ENCODE measurements at regions not wholly inside any gene's neighbourhood (a gene's known extent, or its start where the extent isn't known, plus 50 kb on each side); places are given as distances from the start of the nearest gene placed in this dataset.

- no peak for DNase-seq (ENCODE audit: low spot score)
Observed at GRCh38 chr6:14786008-14786407, 459.9 kb upstream of the JARID2 start.

GRCh38 chr6:14786455-14786854 is 459.4 kb upstream of the JARID2 start:
- DNase-seq (ENCODE audit: low spot score): no peak
- intact Hi-C loops (cut with DNase I): no loop called here

More at GRCh38 chr6:14786008-14786407, 459.9 kb upstream of the JARID2 start:
- intact Hi-C loops (cut with DNase I): no loop called here

- intact Hi-C loops (cut with DNase I): no loop called here
- DNase-seq (ENCODE audit: low spot score): no peak
Observed at GRCh38 chr6:14787250-14787649, 458.6 kb upstream of the JARID2 start.

- DNase-seq (ENCODE audit: low spot score): no peak
- intact Hi-C loops (cut with DNase I): no loop called here
Observed at GRCh38 chr6:14787677-14788076, 458.2 kb upstream of the JARID2 start.

- intact Hi-C loops (cut with DNase I): no loop called here
- DNase-seq (ENCODE audit: low spot score): no peak
Observed at GRCh38 chr6:14789996-14790395, 455.9 kb upstream of the JARID2 start.

- intact Hi-C loops (cut with DNase I): no loop called here
- no peak for DNase-seq (ENCODE audit: low spot score)
Observed at GRCh38 chr6:14790976-14791375, 454.9 kb upstream of the JARID2 start.

GRCh38 chr6:14791526-14791925 is 454.3 kb upstream of the JARID2 start:
- no peak for DNase-seq (ENCODE audit: low spot score)
- intact Hi-C loops (cut with DNase I): no loop called here

- intact Hi-C loops (cut with DNase I): no loop called here
Observed at GRCh38 chr6:14792118-14792955, 453.5 kb upstream of the JARID2 start.

GRCh38 chr6:14795451-14795850 is 450.4 kb upstream of the JARID2 start:
- no peak for DNase-seq (ENCODE audit: low spot score)
- intact Hi-C loops (cut with DNase I): no loop called here

More at GRCh38 chr6:14792118-14792955, 453.5 kb upstream of the JARID2 start:
- DNase-seq (ENCODE audit: low spot score): no peak

- no peak for DNase-seq (ENCODE audit: low spot score)
- intact Hi-C loops (cut with DNase I): no loop called here
Observed at GRCh38 chr6:14796974-14797762, 448.7 kb upstream of the JARID2 start.

GRCh38 chr6:14797875-14798593 is 447.8 kb upstream of the JARID2 start:
- intact Hi-C loops (cut with DNase I): no loop called here
- no peak for DNase-seq (ENCODE audit: low spot score)

- DNase-seq (ENCODE audit: low spot score): no peak
- intact Hi-C loops (cut with DNase I): no loop called here
Observed at GRCh38 chr6:14798594-14798982, 447.3 kb upstream of the JARID2 start.

GRCh38 chr6:14798996-14799588 is 446.8 kb upstream of the JARID2 start:
- intact Hi-C loops (cut with DNase I): no loop called here
- DNase-seq (ENCODE audit: low spot score): no peak

- intact Hi-C loops (cut with DNase I): no loop called here
- no peak for DNase-seq (ENCODE audit: low spot score)
Observed at GRCh38 chr6:14799928-14800327, 445.9 kb upstream of the JARID2 start.

- DNase-seq (ENCODE audit: low spot score): no peak
- intact Hi-C loops (cut with DNase I): no loop called here
Observed at GRCh38 chr6:14802514-14803160, 443.2 kb upstream of the JARID2 start.

- no peak for DNase-seq (ENCODE audit: low spot score)
- intact Hi-C loops (cut with DNase I): no loop called here
Observed at GRCh38 chr6:14804001-14804784, 441.7 kb upstream of the JARID2 start.

- DNase-seq (ENCODE audit: low spot score): peak; percentile 84
- intact Hi-C loops (cut with DNase I): loop anchor here (5.0 kb wide), 1 partner anchor 63 kb away; no protein-coding TSS in a partner anchor
Observed at GRCh38 chr6:14804785-14805210, 441.1 kb upstream of the JARID2 start.

- intact Hi-C loops (cut with DNase I): loop anchor here (5.0 kb wide), 1 partner anchor 61 kb away; no protein-coding TSS in a partner anchor
- DNase-seq (ENCODE audit: low spot score): no peak
Observed at GRCh38 chr6:14806101-14806500, 439.8 kb upstream of the JARID2 start.

Measured in cardiac septum (tissue), 1 donor.